C4-2B (cell line): ENCODE measurements at regions not wholly inside any gene's neighbourhood (a gene's known extent, or its start where the extent isn't known, plus 50 kb on each side); places are given as distances from the start of the nearest gene placed in this dataset.

Experiments used
- CTCF ChIP-seq: fragments of 450-650 bp; conservative IDR thresholded peaks from 2 replicates; pipeline ENCODE4 v1.5.1; 2017; ENCODE audit warnings: mild to moderate bottlenecking
- ZFX ChIP-seq: fragments of 450-650 bp; IDR thresholded peaks from 2 replicates; pipeline ENCODE4 v1.6.1; 2017

GRCh38 chr10:129131457-129132132 is 335.4 kb upstream of the MGMT start:
- no peak for TF ChIP-seq CTCF
- TF ChIP-seq ZFX, result no peak
